Left cardiac atrium (tissue), 4 donors: ENCODE measurements at regions not wholly inside any gene's neighbourhood (a gene's known extent, or its start where the extent isn't known, plus 50 kb on each side); places are given as distances from the start of the nearest gene placed in this dataset.

Experiments
- ATAC-seq, 2 donors: fragments of 200-7000 bp; cut with Tn5 transposase; one replicate each; pipeline ENCODE4 v1.9.1; 2020; ENCODE audit warnings: mild to moderate bottlenecking in 2 of 2, moderate library complexity in 2 of 2
- DNase-seq: peaks from one replicate; pipeline ENCODE4 v3.0.0-alpha.2; 2020
- intact Hi-C, 2 donors: fragments of 100-400 bp; cut with DNase I; formaldehyde crosslinking; loops; one replicate each; pipeline versions ENCODE4 v1.14.1 to v1.15.1; 2022 to 2023
- donor health status: DM: no; HTN: yes; CAD: no.
- donor health status: DM: no; HTN: yes; CAD: no; lungs with severe emphysema.
- donor health status: DM: yes; HTN: yes; CAD: no.
- donor health status: Dilated cardiomyopathy.

- no peak for DNase-seq
- intact Hi-C loops: no loop called here
- ATAC-seq: no peak
Measured at GRCh38 chr15:29891096-29891457, 68.8 kb upstream of the TJP1 start.

- no peak for ATAC-seq
- DNase-seq: no peak
- intact Hi-C loops: no loop called here
Measured at GRCh38 chr15:29890336-29891095, 68.2 kb upstream of the TJP1 start.

- no peak for DNase-seq
- peak; percentile 51 to 76 for ATAC-seq
Measured at GRCh38 chr15:29889542-29890329, 67.5 kb upstream of the TJP1 start.

GRCh38 chr15:29888646-29889045 lies 66.4 kb upstream of the TJP1 start:
- peak; percentile 91 to 94 for ATAC-seq
- intact Hi-C loops: no loop called here
- DNase-seq: no peak

More at GRCh38 chr15:29889542-29890329, 67.5 kb upstream of the TJP1 start:
- intact Hi-C loops: no loop called here

- DNase-seq (no peak), ATAC-seq (no peak)
- intact Hi-C loops: no loop called here
Measured at GRCh38 chr15:29887721-29888120, 65.5 kb upstream of the TJP1 start.

- peak in 1 of 2 donors; percentile 38 for ATAC-seq
- intact Hi-C loops: no loop called here
Measured at GRCh38 chr15:29885183-29885582, 62.9 kb upstream of the TJP1 start.

GRCh38 chr15:29883126-29883525 lies 60.9 kb upstream of the TJP1 start:
- intact Hi-C loops: no loop called here
- DNase-seq (no peak), ATAC-seq (peak in 1 of 2 donors; percentile 59)

More at GRCh38 chr15:29885183-29885582, 62.9 kb upstream of the TJP1 start:
- no peak for DNase-seq

- intact Hi-C loops: no loop called here
- DNase-seq: no peak
- no peak for ATAC-seq
Measured at GRCh38 chr15:29880886-29881285, 58.6 kb upstream of the TJP1 start.

- DNase-seq: no peak
- intact Hi-C loops: no loop called here
- no peak for ATAC-seq
Measured at GRCh38 chr15:29880341-29880740, 58.1 kb upstream of the TJP1 start.

GRCh38 chr15:29874977-29875376 lies 52.7 kb upstream of the TJP1 start:
- DNase-seq (no peak), ATAC-seq (no peak)
- intact Hi-C loops: no loop called here

- ATAC-seq: no peak
- DNase-seq: no peak
- intact Hi-C loops: no loop called here
Measured at GRCh38 chr15:29873947-29874411, 51.7 kb upstream of the TJP1 start.

GRCh38 chr15:29873264-29873663 lies 51.0 kb upstream of the TJP1 start:
- ATAC-seq (no peak), DNase-seq (no peak)
- intact Hi-C loops: no loop called here

- intact Hi-C loops: no loop called here
- DNase-seq (no peak), ATAC-seq (peak in 1 of 2 donors; percentile 18)
Measured at GRCh38 chr15:29872716-29873115, 50.4 kb upstream of the TJP1 start.
